Medulla oblongata (tissue), 1 donor: ENCODE measurements at regions not wholly inside any gene's neighbourhood (a gene's known extent, or its start where the extent isn't known, plus 50 kb on each side); places are given as distances from the start of the nearest gene placed in this dataset.

Experiments
- DNase-seq: peaks from one replicate; pipeline ENCODE4 v3.0.0-alpha.2; 2015; ENCODE audit errors: extremely low spot score

DNA sequence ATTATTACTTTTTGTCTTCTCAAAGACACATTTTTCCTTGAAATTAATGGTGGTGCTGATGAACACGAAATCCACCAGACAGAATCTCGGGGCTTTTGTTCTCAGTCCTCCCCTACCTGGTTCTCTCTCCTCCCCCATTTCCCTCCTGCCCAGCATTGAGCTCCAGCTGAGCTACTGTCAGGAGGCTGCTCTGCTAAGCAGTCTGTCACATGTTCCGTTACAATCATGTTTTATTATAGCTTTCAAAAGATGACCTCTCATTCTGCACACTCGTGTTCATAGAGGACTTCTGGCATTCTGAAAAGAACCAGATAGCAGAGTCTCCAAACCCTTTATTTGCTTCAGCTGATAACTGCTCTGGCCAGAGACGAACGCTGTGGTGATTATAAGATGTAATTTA lies 732.5 kb upstream of the RBFOX1 start:
- no peak for DNase-seq

DNA sequence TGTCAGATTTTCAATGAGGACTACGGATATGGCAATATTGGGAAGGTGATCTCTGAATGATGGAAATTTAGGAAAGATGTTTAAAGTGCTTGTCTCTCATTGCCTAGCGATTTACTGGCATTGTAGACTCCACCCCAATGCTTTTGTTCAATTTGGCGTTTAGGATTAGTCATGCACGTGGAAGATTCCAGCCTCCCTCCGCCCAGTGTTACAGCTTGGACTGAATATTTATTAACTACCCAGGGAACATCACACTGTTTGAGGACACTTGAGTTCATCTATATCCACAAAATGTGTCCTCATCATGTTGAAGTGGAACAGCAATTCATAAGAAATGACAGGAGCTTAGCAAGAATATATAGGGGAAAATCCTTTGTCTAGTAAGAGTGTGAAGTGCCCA lies 738.8 kb upstream of the RBFOX1 start:
- no peak for DNase-seq

DNA sequence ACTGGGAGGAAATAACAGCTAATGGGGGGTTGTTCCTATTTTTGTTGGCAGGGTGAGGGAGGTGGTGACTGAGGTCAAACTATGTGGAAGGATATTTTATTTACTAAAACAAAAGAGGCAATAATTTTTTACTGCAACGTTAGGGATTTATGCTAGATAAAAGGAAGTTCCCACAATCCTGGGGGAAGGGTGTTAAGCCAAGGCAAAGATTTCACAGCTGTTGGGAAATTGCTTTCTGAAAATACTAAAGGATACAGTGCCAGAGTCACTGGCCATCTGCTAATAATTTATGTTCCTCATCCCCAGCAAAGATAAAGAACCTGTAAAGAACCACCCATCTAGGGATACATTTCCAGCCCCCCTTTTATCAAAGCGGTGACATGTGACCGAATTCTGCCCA lies 756.0 kb upstream of the RBFOX1 start:
- no peak for DNase-seq

DNA sequence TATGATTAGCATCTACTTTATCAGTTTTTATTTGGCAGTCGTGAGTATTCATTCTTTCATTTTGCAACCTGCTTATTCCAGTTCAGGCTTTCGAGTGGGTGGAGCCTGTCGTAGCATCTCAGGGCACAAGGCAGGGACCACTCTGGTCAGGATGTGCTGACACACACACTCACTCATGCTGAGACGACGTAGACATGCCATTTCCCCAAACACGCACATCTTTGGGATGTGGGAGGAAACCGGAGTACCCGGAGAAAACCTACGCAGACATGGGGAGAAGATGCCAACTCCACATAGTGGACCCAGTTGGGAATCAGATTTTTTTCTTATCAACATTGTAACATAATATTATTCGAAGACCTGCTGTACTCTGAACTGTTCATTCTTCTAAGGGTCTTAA lies 756.5 kb upstream of the RBFOX1 start:
- DNase-seq, result no peak

DNA sequence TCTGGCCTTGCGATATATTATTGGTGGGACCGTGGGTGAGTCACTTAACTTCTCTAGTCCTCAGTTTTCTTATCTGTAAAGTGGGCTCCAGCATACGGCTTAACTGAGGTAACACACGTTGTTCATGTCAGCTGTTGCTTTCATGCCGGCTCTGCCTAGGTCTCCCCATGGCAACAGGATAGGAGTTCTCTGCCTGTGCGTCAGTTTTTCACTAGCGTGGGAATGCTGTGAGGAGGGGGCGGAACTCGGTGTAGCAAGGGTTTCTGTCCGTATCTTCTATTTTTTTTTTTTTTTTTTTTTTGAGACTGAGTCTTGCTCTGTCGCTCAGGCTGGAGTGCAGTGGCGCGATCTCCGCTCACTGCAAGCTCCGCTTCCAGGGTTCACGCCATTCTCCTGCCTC lies 758.5 kb upstream of the RBFOX1 start:
- DNase-seq, result no peak

DNA sequence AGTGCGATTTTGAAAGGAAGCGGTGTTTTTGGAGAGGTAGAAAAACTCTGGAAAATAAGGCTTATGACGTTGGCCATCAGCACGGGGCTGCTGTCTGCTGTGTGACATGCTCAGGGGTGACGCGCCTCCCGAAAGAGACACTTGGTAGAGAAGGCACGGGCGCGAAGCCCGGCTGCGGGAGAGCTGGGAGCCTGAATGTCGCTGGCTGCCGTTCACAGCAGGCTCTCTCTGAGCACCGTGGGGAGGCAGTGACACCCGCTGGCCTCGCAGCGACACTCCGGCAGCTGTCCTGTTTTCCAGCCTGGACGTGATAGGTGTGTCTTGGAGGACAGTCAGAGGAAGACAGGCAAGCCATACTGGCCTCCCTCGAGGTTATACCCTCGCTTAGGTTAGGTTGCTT lies 759.1 kb upstream of the RBFOX1 start:
- peak; percentile 78 for DNase-seq

DNA sequence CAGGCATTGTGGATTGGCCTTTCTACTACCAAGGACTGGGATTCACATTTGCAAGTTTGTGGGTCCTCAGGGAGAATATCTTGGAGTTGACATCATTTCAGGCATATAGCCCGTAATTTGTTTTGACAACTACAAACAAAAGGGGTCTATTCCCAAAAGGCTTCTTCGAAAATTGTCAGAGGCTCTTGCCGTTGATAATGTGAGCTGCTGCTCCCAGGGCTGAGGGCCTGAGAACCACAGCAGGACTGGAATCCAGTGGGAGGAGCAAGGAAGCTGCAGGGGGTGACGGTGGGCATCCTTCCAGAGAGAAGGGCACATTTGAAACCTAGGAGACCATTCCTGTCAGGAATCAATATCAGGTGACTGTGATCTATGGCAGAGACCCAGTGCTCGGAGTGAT lies 761.6 kb upstream of the RBFOX1 start:
- DNase-seq, result no peak

DNA sequence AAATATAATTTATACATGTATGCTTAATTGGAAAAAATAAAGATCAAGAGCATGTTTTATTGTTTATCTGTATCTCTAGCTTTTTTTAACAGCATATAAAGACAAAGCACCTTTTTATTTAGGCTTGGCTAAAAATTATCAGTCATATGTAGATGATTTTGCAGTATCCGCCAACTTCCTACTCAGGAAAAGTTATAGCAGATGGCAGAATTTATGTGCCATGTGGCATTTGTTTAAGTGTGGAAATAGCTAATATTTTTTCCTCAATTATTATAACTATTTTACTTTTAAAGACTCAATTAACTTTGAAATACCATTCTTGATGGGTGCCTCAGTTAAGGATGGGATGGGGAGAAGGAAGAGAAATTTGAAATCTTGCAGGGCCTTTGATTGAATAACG lies 762.1 kb upstream of the RBFOX1 start:
- no peak for DNase-seq

DNA sequence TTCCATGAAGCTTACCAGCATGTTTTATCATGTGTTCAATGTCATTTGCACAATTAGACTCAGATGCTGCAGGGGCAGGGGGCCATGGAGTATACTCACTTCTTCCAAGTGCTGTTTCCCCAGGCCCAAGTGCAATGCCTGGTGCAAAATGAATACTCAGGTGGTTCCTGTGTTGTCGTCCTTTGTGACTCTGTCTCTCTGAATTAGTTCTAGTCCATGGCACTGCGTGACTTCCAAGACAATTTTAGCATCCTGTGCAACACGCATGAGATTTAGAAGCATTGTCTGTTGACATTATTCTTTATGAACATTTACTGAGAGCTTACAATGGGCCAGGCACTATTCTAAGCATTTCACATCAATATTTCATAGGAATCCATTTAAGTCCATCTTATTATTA lies 769.7 kb upstream of the RBFOX1 start:
- DNase-seq, result no peak

DNA sequence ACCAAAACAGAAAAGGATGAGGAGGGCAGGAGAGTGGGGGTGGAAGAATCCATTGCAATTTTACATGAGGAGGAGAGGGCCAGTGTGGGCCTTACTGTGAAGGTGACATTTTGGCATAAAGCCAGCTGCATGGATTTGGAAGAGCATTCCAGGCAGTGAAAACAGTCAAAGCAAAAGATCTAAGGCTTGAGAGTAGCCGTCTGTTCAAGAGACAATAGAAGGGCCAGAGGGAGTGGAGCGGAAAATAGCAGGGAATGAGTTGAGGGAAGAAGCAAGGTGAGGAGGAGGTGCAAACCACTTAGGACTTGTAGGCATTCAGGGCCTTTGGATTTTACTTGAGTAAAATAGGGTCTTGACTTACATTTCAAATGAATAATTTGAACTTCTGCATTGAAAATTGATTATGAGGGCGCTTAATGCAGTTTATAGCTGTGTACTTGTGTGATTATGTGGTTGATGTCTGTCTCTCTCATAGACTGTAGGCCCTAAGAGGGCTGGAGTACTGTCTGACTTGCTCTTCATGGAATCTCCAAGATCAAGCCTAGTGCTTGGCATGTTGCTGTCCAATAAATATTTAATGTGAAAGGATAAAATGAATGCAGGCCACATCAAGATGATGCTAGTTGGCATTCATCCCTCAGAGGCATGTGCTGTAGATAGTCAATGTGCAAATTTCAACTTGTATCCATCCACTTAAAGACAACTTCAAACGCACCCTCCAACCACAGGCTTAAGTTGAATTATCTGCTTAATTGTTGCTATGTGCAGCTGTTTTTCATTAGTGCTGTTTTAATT lies 772.1 kb upstream of the RBFOX1 start:
- DNase-seq, result no peak

DNA sequence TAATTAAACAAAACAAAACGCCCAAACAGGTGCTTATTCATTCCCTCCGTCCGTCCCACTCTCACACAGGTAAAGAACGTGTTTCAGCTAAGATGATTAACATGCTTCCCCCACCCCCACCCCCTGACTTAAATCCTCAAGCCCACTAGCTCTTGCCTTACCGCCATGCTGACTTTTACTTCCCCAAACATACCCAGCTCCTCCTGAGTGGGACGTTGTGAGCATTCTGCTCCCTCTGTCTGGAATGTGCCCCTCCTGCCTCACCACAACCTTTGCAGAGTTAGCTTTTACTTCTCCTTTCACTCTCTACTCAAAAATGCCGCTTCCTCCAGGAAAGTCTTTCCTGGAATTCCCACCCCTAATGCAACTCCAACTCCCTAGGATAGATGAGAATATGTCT lies 774.0 kb upstream of the RBFOX1 start:
- no peak for DNase-seq

DNA sequence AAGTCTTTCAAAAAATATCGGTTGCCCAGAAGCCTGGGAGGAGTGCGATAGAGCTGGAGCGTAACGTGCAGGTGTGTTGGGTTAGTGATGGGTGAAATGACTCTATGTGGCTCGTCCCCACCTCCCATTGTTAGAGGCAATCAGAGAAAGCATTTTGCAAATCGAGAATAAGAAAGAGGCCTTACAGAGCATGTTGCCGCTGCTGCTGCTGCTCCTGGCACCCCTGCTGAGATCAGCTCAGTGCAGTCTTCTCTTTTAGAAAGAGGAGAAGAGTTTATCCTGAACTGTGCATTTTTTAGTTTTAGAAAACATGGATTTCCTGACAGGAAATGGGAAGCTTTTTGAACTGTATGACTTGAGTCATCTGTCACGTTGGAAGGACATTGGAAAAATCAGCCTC lies 774.5 kb upstream of the RBFOX1 start:
- no peak for DNase-seq

DNA sequence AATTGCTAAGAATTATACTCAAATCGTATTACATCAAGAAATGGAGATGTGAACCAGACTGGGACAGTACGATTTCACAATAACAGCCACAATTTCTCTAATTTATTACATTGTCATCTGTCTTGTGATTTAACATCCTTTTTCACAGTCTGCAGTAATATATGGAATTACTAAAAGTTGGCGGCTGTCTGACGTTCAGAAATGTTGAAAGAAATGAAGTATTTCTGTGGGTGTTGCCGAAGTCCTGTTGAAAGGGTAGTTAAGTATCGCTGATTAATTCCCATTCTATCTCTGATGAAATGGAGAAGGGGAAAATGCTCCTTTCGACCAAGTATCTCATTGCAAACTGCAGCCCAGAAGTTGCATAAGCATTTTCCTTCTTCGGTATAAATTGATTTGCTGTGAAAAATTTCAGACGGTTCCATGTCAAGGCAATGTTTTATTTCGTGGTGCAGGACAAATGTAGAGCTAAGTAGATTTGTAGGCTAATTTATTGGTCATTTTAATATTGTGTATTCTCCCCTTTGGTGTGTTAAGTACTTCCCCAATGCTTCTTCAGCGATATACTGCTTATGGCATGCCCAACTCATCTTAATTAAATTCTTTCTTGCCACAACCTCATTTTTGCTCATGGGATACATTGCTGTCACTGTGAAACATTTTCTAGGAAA lies 775.2 kb upstream of the RBFOX1 start:
- DNase-seq, result no peak

DNA sequence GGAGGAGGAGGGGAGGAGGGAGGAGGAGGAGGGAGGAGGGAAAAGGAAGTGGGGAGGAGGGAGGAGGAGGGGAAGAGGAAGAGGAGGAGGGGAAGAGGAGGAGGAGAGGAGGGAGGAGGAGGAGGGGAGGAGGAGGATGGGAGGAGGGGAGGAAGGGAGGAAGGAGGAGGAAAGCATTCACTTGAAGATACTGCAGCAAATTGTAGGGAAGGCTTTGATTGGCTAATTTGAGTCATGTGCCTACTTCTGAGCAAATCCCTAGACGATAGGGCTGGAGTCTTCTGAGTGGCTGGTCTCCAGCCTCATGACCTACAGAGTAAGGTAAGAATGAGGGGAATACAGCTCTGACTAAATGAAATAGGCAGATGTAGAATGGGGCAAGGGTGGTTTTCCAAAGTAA lies 783.2 kb upstream of the RBFOX1 start:
- no peak for DNase-seq

DNA sequence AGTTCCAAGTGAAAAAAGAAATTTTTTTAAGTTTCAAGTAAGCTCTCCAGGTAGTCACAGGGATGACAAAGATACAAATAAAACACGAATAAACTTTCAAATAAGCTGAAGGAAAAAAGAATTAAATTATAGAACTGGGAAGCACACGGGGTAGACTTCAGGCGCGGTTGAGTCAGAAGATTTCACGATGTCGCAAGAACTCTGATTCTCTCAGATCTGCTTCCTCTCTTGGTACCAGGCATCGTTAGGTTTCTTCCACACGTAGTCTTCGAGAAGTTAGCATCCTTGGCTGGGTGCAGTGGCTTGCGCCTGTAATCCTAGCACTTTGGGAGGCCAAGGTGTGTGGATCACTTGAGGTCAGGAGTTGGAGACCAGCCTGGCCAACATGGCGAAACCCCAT lies 784.1 kb upstream of the RBFOX1 start:
- DNase-seq, result no peak

DNA sequence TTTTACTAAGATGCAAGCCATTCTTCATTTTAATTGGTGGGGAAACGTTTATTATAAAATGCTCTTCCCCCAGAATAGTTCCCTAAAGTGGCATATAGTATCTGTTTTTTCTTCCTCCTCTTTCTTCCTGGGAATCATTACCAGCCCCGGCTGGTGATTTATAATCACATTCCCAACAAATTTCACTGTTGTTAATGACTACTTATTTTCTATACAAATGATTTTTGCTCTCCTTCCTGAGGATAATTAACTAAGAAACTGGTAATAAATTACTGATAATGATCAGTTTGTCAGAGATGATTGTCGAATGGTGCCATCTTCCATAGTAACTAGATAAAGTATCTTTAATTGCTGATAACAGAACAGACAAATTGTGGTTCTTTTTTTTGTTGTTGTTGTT lies 785.5 kb upstream of the RBFOX1 start:
- no peak for DNase-seq

DNA sequence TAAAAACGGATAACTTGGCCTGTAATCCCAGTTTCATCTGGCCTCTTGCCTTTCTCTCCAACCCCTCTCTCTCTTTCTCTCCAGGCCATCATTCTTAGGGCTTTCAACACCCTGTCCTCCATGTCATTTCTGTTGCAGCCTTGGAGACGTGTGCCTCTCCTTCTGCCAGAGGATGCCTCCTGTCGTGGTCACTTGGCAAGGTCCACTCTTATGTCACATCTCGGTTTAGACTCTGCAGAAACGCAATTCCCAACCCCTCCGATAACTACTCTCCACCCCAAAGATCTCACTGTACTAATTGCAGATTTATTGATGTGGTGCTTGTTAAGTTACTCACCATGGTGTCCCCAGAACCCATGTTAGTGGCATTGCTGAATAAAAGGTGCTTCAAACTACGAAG lies 787.3 kb upstream of the RBFOX1 start:
- no peak for DNase-seq

DNA sequence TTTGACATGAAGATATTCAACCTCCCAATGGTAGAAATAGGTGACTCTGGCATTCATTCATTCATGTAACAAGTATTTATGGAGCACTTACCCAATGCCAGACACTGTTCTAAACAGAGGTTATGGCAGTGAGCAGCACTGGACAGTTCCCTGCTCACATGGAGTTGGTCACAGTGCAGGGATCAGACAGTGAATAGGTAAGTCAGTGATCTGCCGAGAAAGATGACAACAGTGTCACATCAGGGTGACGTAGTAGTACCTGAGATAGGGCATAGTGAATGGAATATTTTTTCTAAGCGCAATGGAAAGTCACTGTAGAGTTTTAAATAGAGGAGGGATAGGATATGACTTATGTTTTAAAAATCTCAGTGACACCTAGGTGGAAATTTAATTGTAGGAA lies 791.4 kb upstream of the RBFOX1 start:
- DNase-seq, result no peak

DNA sequence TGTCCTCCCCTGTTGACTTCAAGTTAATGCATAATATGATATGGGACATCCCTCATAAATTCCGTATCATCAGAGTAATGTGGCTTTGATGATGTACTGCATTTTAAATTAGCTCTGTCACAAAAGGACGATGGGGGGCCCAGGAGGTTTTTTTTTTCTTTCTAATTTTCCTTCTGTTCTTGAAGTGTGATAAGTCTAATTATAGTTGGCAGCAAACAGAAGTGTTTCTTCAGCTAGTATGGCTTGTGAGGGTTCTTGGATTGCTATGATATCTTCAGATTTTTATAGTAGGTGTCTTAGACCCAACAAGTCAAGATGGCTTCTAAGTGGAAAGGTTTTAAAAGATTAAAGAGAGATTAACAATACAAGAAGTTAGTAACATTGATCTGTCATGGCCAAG lies 796.2 kb upstream of the RBFOX1 start:
- DNase-seq, result no peak

DNA sequence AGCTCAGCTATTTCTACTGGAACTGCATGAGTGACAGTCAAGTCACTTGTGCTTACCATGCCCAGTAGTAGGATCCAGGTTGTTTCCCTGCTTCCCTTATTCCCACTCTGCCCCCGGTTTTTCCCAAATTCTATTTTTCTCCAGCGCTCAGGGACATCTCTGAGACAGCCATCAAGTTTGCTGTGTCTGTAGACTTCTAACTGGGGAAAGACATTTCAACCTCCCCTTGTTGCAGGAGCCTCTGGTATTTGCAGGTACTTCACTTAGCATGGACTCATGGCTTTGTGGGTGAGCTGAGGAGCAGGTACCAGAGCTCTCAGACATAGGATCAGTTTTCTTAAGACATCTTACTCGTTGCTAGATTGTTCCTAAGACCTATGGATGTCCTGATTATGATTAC lies 801.6 kb upstream of the RBFOX1 start:
- no peak for DNase-seq

DNA sequence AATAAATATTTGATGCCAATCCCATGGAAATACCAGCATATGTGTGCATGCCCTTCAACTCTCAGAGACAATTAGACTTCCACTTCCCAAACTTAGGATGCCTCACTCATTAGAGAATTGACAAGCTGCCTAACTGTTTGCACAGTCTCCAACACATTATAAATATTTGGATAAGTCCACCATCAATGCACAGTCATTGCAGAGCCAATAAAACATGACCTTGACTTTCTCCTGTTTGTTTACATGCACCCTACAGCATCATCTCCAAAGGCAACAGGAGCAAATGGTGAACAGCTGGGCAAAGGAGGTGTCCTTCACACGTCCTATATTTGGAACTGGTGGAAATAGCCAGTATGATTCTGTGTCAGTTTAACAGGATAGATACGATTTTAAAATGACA lies 804.4 kb upstream of the RBFOX1 start:
- DNase-seq, result no peak

DNA sequence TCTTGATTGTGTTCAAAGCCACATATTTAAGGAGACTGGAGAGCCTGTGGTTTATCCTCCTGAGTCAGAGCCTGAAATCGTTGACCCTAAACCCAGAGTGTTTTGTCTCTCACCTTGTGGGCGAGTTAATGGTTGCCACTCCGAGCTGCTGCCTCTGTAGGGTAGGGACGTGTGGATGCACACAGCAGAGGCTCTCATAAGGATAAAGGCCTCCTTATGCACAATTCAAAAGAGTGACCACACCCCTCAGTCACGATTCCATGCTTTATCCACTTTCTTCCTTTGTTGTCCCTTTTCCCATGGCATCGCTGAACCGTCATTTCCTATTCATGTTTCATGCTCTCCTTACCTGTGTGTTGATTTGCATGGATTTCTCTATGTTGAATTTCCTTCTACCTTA lies 805.0 kb upstream of the RBFOX1 start:
- no peak for DNase-seq

DNA sequence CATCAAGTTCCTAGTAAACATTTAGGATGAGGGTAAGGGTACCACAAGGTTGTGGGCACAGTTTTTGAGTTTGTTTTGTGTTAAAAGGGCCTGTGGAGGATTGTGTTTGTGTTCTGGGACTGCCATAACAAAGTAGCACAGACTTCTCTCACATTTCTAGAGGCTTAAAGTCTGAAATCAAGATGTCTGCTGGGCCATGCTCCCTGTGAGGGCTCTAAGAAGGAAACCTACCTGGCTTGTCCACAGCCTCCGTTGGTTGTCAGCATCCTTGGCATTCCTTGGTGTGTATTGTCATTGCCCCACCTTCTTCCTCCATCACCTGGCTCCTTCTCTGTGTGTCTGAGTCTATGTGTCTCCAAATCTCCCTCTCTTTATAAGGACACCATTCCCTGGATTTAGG lies 808.1 kb upstream of the RBFOX1 start:
- no peak for DNase-seq
